IMR-90 (cell line): ENCODE measurements at regions not wholly inside any gene's neighbourhood (a gene's known extent, or its start where the extent isn't known, plus 50 kb on each side); places are given as distances from the start of the nearest gene placed in this dataset.

Experiments used
- ATAC-seq: fragments of 200-7000 bp; cut with Tn5 transposase; 2 replicates; pipeline ENCODE4 v1.9.1; 2020; ENCODE audit warnings: low read depth, mild to moderate bottlenecking, moderate library complexity
- BruUV-seq: library from RNA; stranded (reverse); fragments of 400-500 nt; replicated peaks from 2 replicates; lab custom pipeline; 2021; lab: Mats Ljungman, UMichigan
- CTCF ChIA-PET: fragments of 300-600 bp; formaldehyde crosslinking; extraction: SDS; loops from one replicate; lab custom pipeline; 2021; ENCODE audit warnings: antibody characterized with exemption; lab: Yijun Ruan, JAX
- POLR2A ChIA-PET: fragments of 300-600 bp; sonication (Branson Sonifier 250); formaldehyde crosslinking; loops from one replicate; lab custom pipeline; 2022; ENCODE audit warnings: antibody characterized with exemption; ENCODE audit not compliant: unreplicated experiment; lab: Charles Lee
- DNase-seq: peaks from one replicate; pipeline ENCODE4 v3.0.0; 2013
- H2AFZ ChIP-seq: replicated peaks from 2 replicates; pipeline ENCODE3; 2013; ENCODE audit warnings: low read length, mild to moderate bottlenecking; ENCODE audit not compliant: poor library complexity
- H2AK5ac ChIP-seq: 2 replicates; pipeline ENCODE4 v1.6.1; 2013; ENCODE audit warnings: low read depth, low read length, inconsistent platforms
- H2AK9ac ChIP-seq: replicated peaks from 2 replicates; pipeline ENCODE3; 2013; ENCODE audit warnings: mild to moderate bottlenecking, low read depth, low read length, moderate library complexity; ENCODE audit not compliant: poor library complexity
- H2BK120ac ChIP-seq: 2 replicates; pipeline ENCODE4 v1.6.1; 2013; ENCODE audit warnings: low read depth, low read length, inconsistent platforms
- H2BK15ac ChIP-seq: 3 replicates; pipeline ENCODE4 v1.6.1; 2013; ENCODE audit warnings: low read depth, low read length, inconsistent platforms
- H2BK20ac ChIP-seq: 2 replicates; pipeline ENCODE4 v1.6.1; 2013; ENCODE audit warnings: low read depth, mild to moderate bottlenecking, inconsistent platforms, low read length, moderate library complexity
- H2BK5ac ChIP-seq: 2 replicates; pipeline ENCODE4 v1.6.1; 2013; ENCODE audit warnings: mild to moderate bottlenecking, low read depth, low read length, inconsistent platforms; ENCODE audit not compliant: poor library complexity, severe bottlenecking
- H3K14ac ChIP-seq: replicated peaks from 2 replicates; pipeline ENCODE4 v1.6.1; 2013; ENCODE audit warnings: low read depth, low read length, inconsistent platforms
- H3K18ac ChIP-seq: 2 replicates; pipeline ENCODE4 v1.6.1; 2013; ENCODE audit warnings: low read depth, low read length, control low read depth
- H3K23ac ChIP-seq: 2 replicates; pipeline ENCODE4 v1.6.1; 2013; ENCODE audit warnings: low read depth, low read length, inconsistent platforms
- H3K27ac ChIP-seq: 2 replicates; pipeline ENCODE4 v1.5.1; 2013; ENCODE audit warnings: mild to moderate bottlenecking, control low read depth, low read length; ENCODE audit not compliant: insufficient read depth
- H3K27me3 ChIP-seq: 2 replicates; pipeline ENCODE4 v1.6.1; 2013; ENCODE audit warnings: low read length; ENCODE audit not compliant: control insufficient read depth, insufficient read depth
- H3K36me3 ChIP-seq: 2 replicates; pipeline ENCODE4 v1.6.1; 2013; ENCODE audit warnings: low read length, mixed read lengths; ENCODE audit not compliant: control insufficient read depth, insufficient read depth
- H3K4ac ChIP-seq: 2 replicates; pipeline ENCODE4 v1.6.1; 2013; ENCODE audit warnings: low read depth, low read length, inconsistent platforms
- H3K4me1 ChIP-seq: 2 replicates; pipeline ENCODE4 v1.6.1; 2013; ENCODE audit warnings: low read length, mixed read lengths; ENCODE audit not compliant: control insufficient read depth, insufficient read depth
- H3K4me2 ChIP-seq: 2 replicates; pipeline ENCODE4 v1.6.1; 2013; ENCODE audit warnings: low read depth, mild to moderate bottlenecking, control low read depth, low read length, moderate library complexity
- H3K4me3 ChIP-seq: 2 replicates; pipeline ENCODE4 v1.5.1; 2013; ENCODE audit warnings: low read depth, mild to moderate bottlenecking, control low read depth, low read length, moderate library complexity; ENCODE audit not compliant: insufficient read depth
- H3K56ac ChIP-seq: 2 replicates; pipeline ENCODE4 v1.6.1; 2013; ENCODE audit warnings: low read length, inconsistent platforms; ENCODE audit not compliant: insufficient read depth; ENCODE audit errors: extremely low read depth
- H3K79me1 ChIP-seq, 2 experiments: 2 replicates each; pipeline ENCODE4 v1.6.1; 2013; ENCODE audit warnings: low read length in 2 of 2, inconsistent platforms in 1 of 2, low read depth in 1 of 2
- H3K9ac ChIP-seq: 2 replicates; pipeline ENCODE4 v1.6.1; 2013; ENCODE audit warnings: low read depth, low read length, control low read depth
- H3K9me1 ChIP-seq: 2 replicates; pipeline ENCODE4 v1.6.1; 2013; ENCODE audit warnings: low read length, inconsistent platforms; ENCODE audit not compliant: insufficient read depth
- H3K9me3 ChIP-seq: 2 replicates; pipeline ENCODE4 v1.6.1; 2013; ENCODE audit warnings: low read length; ENCODE audit not compliant: control insufficient read depth, insufficient read depth
- H4K20me1 ChIP-seq: 2 replicates; pipeline ENCODE4 v1.6.1; 2013; ENCODE audit warnings: low read length, inconsistent platforms; ENCODE audit not compliant: insufficient read depth
- H4K5ac ChIP-seq: 2 replicates; pipeline ENCODE4 v1.6.1; 2013; ENCODE audit warnings: mild to moderate bottlenecking, low read depth, low read length, control low read depth
- H4K8ac ChIP-seq, 2 experiments: 2 replicates each; pipeline ENCODE4 v1.6.1; 2013; ENCODE audit warnings: low read depth in 2 of 2, low read length in 2 of 2, control low read depth in 1 of 2, inconsistent platforms in 1 of 2
- H4K91ac ChIP-seq: 2 replicates; pipeline ENCODE4 v1.6.1; 2013; ENCODE audit warnings: low read depth, low read length, inconsistent platforms; ENCODE audit not compliant: insufficient read depth
- BHLHE40 ChIP-seq: fragments of 150-350 bp; IDR thresholded peaks from 2 replicates; pipeline ENCODE4 v1.6.1; 2016; ENCODE audit warnings: mild to moderate bottlenecking, low read depth, low read length
- CEBPB ChIP-seq: IDR thresholded peaks from 2 replicates; pipeline ENCODE4 v1.6.1; 2012; ENCODE audit warnings: low read depth, low read length, improper control_type of control experiment
- CHD1 ChIP-seq: IDR thresholded peaks from 2 replicates; pipeline ENCODE4 v1.6.1; 2012; ENCODE audit warnings: low read depth, low read length, improper control_type of control experiment
- FOS ChIP-seq: fragments of 150-350 bp; IDR thresholded peaks from 2 replicates; pipeline ENCODE4 v1.6.1; 2016; ENCODE audit warnings: low read depth, low read length
- MAFK ChIP-seq: IDR thresholded peaks from 2 replicates; pipeline ENCODE4 v1.6.1; 2012; ENCODE audit warnings: low read depth, low read length, improper control_type of control experiment
- MAZ ChIP-seq: IDR thresholded peaks from 2 replicates; pipeline ENCODE4 v1.6.1; 2012; ENCODE audit warnings: low read depth, mild to moderate bottlenecking, low read length, improper control_type of control experiment, moderate library complexity, borderline replicate concordance
- MXI1 ChIP-seq: IDR thresholded peaks from 2 replicates; pipeline ENCODE4 v1.6.1; 2012; ENCODE audit warnings: low read depth, mild to moderate bottlenecking, low read length, moderate library complexity, borderline replicate concordance
- NFE2L2 ChIP-seq: fragments of 150-350 bp; IDR thresholded peaks from 2 replicates; pipeline ENCODE4 v1.6.1; 2016; ENCODE audit warnings: low read depth, mild to moderate bottlenecking, low read length
- POLR2A ChIP-seq: IDR thresholded peaks from 2 replicates; pipeline ENCODE4 v1.6.1; 2012; ENCODE audit warnings: mild to moderate bottlenecking, low read depth, low read length
- RAD21 ChIP-seq: IDR thresholded peaks from 2 replicates; pipeline ENCODE4 v1.6.1; 2012; ENCODE audit warnings: low read length, improper control_type of control experiment
- RCOR1 ChIP-seq: IDR thresholded peaks from 2 replicates; pipeline ENCODE4 v1.6.1; 2012; ENCODE audit warnings: mild to moderate bottlenecking, low read length, improper control_type of control experiment; ENCODE audit not compliant: insufficient replicate concordance
- RFX5 ChIP-seq: IDR thresholded peaks from 2 replicates; pipeline ENCODE4 v1.8.0; 2012; ENCODE audit warnings: low read depth, mild to moderate bottlenecking, low read length, moderate library complexity
- SMC3 ChIP-seq: fragments of 150-350 bp; IDR thresholded peaks from 2 replicates; pipeline ENCODE4 v1.6.1; 2016; ENCODE audit warnings: low read depth, mild to moderate bottlenecking, antibody characterized with exemption, low read length, moderate library complexity
- WGBS, 2 experiments: methylation state at CpG; one replicate each; pipeline versions ENCODE4 v1.1.5 to v1.1.7; 2013; ENCODE audit warnings: missing lambda C conversion rate in 2 of 2; ENCODE audit not compliant: insufficient read length in 1 of 2; ENCODE audit errors: extremely low coverage in 2 of 2; 5-methylcytosine and 5-hydroxymethylcytosine counted together
- dilution Hi-C: fragments of 300-500 bp; cut with HindIII; formaldehyde crosslinking; loops from one replicate; pipeline ENCODE4 v1.14.3; 2018; ENCODE audit warnings: low sequenced_read_pairs; ENCODE audit not compliant: unreplicated experiment
- in situ Hi-C: fragments of 300-500 bp; cut with MboI; formaldehyde crosslinking; loops from 3 replicates; pipeline ENCODE4 v1.14.3; 2019; ENCODE audit warnings: low sequenced_read_pairs, inconsistent platforms, mixed read lengths
- intact Hi-C: fragments of 100-400 bp; cut with micrococcal nuclease; formaldehyde crosslinking; loops from 2 replicates; pipeline ENCODE4 v1.10.0; 2022
- TF ChIP-seq, protein P1 (sequence below): fragments of 150-350 bp; IDR thresholded peaks from 2 replicates; pipeline ENCODE4 v1.6.1; 2017; ENCODE audit warnings: mild to moderate bottlenecking, antibody characterized with exemption, low read length, low read depth
- TF ChIP-seq, protein P2 (sequence below): fragments of 150-350 bp; IDR thresholded peaks from 2 replicates; pipeline ENCODE4 v1.6.1; 2016; ENCODE audit warnings: low read depth, mild to moderate bottlenecking, low read length, moderate library complexity, borderline replicate concordance
- TF ChIP-seq, protein P3 (sequence below): conservative IDR thresholded peaks from 2 replicates; pipeline ENCODE4 v1.5.1; 2012; ENCODE audit warnings: mild to moderate bottlenecking, low read depth, low read length, improper control_type of control experiment

DNA sequence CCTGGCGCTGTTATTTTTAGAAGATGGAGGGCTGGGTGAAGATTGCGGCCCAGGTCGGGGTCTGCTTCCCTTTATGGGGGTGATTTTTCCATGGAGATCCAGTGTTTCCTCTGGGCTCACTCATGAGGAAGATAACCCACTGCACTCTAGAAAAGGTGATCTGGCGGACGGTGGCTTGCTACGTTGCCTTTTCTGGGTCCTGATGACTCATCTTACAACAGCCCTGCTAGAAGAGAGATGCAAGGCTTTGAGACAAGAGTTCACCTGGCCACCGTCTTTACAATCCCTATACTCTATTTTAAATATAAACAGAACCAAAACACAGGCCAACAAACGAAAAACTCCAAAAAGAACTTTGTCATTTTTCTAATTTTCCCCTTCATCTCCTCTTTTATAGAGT lies 182.1 kb upstream of the EXOC2 start:
- Histone ChIP-seq H4K8ac (no peak overlapping the region), H3K27me3 (peaks cover 12% of the 10 kb centered on the region), H2AK5ac (no peak overlapping the region), H3K4me1 (no peaks in the 10 kb centered on the region), H2BK15ac (no peak overlapping the region), H3K9me3 (no peaks in the 10 kb centered on the region), H3K9me1 (no peaks in the 10 kb centered on the region), H3K56ac (no peak overlapping the region), H4K91ac (no peak overlapping the region), H3K4me2 (no peak overlapping the region), H3K18ac (no peak overlapping the region), H3K79me1 (no peaks in the 10 kb centered on the region), H3K14ac (no peak overlapping the region), H4K20me1 (no peaks in the 10 kb centered on the region), H3K9ac (no peak overlapping the region), H2AFZ (no peak overlapping the region), H3K4me3 (no peak overlapping the region), H2AK9ac (no peak overlapping the region), H4K5ac (no peak overlapping the region), H2BK5ac (no peak overlapping the region), H3K27ac (no peak overlapping the region), H2BK120ac (no peak overlapping the region), H2BK20ac (no peak overlapping the region), H3K23ac (no peak overlapping the region), H3K36me3 (no peaks in the 10 kb centered on the region), H3K4ac (no peak overlapping the region)
- no peak for DNase-seq
- BruUV-seq = no TSS peak
- TF ChIP-seq FOS (no peak), POLR2A (no peak), MAFK (no peak), CHD1 (no peak), RCOR1 (no peak), SMC3 (no peak), NFE2L2 (no peak), MXI1 (no peak), RFX5 (no peak), CEBPB (no peak), MAZ (no peak), BHLHE40 (no peak), RAD21 (no peak)
- TF ChIP-seq, protein P1, sequence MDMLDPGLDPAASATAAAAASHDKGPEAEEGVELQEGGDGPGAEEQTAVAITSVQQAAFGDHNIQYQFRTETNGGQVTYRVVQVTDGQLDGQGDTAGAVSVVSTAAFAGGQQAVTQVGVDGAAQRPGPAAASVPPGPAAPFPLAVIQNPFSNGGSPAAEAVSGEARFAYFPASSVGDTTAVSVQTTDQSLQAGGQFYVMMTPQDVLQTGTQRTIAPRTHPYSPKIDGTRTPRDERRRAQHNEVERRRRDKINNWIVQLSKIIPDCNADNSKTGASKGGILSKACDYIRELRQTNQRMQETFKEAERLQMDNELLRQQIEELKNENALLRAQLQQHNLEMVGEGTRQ = no peak
- TF ChIP-seq, protein P2, sequence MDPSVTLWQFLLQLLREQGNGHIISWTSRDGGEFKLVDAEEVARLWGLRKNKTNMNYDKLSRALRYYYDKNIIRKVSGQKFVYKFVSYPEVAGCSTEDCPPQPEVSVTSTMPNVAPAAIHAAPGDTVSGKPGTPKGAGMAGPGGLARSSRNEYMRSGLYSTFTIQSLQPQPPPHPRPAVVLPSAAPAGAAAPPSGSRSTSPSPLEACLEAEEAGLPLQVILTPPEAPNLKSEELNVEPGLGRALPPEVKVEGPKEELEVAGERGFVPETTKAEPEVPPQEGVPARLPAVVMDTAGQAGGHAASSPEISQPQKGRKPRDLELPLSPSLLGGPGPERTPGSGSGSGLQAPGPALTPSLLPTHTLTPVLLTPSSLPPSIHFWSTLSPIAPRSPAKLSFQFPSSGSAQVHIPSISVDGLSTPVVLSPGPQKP = no peak
- TF ChIP-seq, protein P3, sequence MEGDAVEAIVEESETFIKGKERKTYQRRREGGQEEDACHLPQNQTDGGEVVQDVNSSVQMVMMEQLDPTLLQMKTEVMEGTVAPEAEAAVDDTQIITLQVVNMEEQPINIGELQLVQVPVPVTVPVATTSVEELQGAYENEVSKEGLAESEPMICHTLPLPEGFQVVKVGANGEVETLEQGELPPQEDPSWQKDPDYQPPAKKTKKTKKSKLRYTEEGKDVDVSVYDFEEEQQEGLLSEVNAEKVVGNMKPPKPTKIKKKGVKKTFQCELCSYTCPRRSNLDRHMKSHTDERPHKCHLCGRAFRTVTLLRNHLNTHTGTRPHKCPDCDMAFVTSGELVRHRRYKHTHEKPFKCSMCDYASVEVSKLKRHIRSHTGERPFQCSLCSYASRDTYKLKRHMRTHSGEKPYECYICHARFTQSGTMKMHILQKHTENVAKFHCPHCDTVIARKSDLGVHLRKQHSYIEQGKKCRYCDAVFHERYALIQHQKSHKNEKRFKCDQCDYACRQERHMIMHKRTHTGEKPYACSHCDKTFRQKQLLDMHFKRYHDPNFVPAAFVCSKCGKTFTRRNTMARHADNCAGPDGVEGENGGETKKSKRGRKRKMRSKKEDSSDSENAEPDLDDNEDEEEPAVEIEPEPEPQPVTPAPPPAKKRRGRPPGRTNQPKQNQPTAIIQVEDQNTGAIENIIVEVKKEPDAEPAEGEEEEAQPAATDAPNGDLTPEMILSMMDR = no peak
- POLR2A ChIA-PET = no interaction called here
- CTCF ChIA-PET = no interaction called here
- dilution Hi-C loops (no loop called here), in situ Hi-C loops (no loop called here), intact Hi-C loops (no loop called here)
- WGBS, 2 experiments = 50% methylated on average over 4 of the region's 8 CpGs; no CpG with 5 or more reads in 1 of the 2 experiments
- ATAC-seq = no peak
